GM21515 (cell line): ENCODE measurements at regions not wholly inside any gene's neighbourhood (a gene's known extent, or its start where the extent isn't known, plus 50 kb on each side); places are given as distances from the start of the nearest gene placed in this dataset.

Experiments
- ATAC-seq: cut with Tn5 transposase; IDR thresholded peaks from one replicate; pipeline ENCODE4 v1.9.1; 2021; ENCODE audit not compliant: unreplicated experiment

GRCh38 chr13:102993348-102993747 lies 72.9 kb downstream of the SLC10A2 start:
- ATAC-seq: no peak

GRCh38 chr13:102984210-102984609 lies 82.0 kb downstream of the SLC10A2 start:
- ATAC-seq: no peak

GRCh38 chr13:102983496-102983895 lies 82.7 kb downstream of the SLC10A2 start:
- no peak for ATAC-seq

- ATAC-seq: no peak
These were observed 85.8 kb downstream of the SLC10A2 start for GRCh38 chr13:102980331-102980982.

GRCh38 chr13:102978168-102978567 lies 88.0 kb downstream of the SLC10A2 start:
- ATAC-seq: no peak

- ATAC-seq: no peak
These were observed 88.7 kb downstream of the SLC10A2 start for GRCh38 chr13:102977471-102977870.

GRCh38 chr13:102974317-102975087 lies 91.7 kb downstream of the SLC10A2 start:
- no peak for ATAC-seq

- no peak for ATAC-seq
These were observed 94.0 kb downstream of the SLC10A2 start for GRCh38 chr13:102972191-102972590.

- ATAC-seq: peak; percentile 98
These were observed 95.7 kb downstream of the SLC10A2 start for GRCh38 chr13:102970542-102970941.

- ATAC-seq: peak; percentile 33
These were observed 97.5 kb downstream of the SLC10A2 start for GRCh38 chr13:102968572-102969228.

GRCh38 chr13:102965802-102966201 lies 100.4 kb downstream of the SLC10A2 start:
- no peak for ATAC-seq

GRCh38 chr13:102962430-102962829 lies 103.8 kb downstream of the SLC10A2 start:
- ATAC-seq: no peak

GRCh38 chr13:102960959-102961358 lies 105.3 kb downstream of the SLC10A2 start:
- no peak for ATAC-seq

GRCh38 chr13:102956449-102956848 lies 109.8 kb downstream of the SLC10A2 start:
- ATAC-seq: no peak

GRCh38 chr13:102954350-102954749 lies 108.5 kb downstream of the ERCC5 start:
- ATAC-seq: no peak

GRCh38 chr13:102951808-102952207 lies 106.0 kb downstream of the ERCC5 start:
- no peak for ATAC-seq

- ATAC-seq: no peak
These were observed 102.0 kb downstream of the ERCC5 start for GRCh38 chr13:102947745-102948405.

GRCh38 chr13:102945886-102946285 lies 100.1 kb downstream of the ERCC5 start:
- ATAC-seq: no peak

GRCh38 chr13:102945324-102945815 lies 99.5 kb downstream of the ERCC5 start:
- no peak for ATAC-seq

- no peak for ATAC-seq
These were observed 99.0 kb downstream of the ERCC5 start for GRCh38 chr13:102944821-102945220.

GRCh38 chr13:102940770-102941169 lies 94.9 kb downstream of the ERCC5 start:
- no peak for ATAC-seq
